BJ (cell line): ENCODE measurements at regions not wholly inside any gene's neighbourhood (a gene's known extent, or its start where the extent isn't known, plus 50 kb on each side); places are given as distances from the start of the nearest gene placed in this dataset.

Source experiments
- CTCF ChIA-PET: fragments of 350-600 bp; formaldehyde crosslinking; extraction: SDS; loops from one replicate; lab custom pipeline; 2021; ENCODE audit warnings: antibody characterized with exemption, inconsistent platforms; lab: Yijun Ruan, JAX
- POLR2A ChIA-PET: fragments of 300-600 bp; sonication (Branson Sonifier 250); formaldehyde crosslinking; extraction: SDS; loops from one replicate; lab custom pipeline; 2021; ENCODE audit warnings: antibody characterized with exemption; lab: Charles Lee
- DNase-seq: peaks from one replicate; pipeline ENCODE4 v3.0.0-alpha.2; 2011; ENCODE audit warnings: low read depth
- H3K27me3 ChIP-seq: 2 replicates; pipeline ENCODE4 v1.6.0; 2011; ENCODE audit warnings: low read length; ENCODE audit not compliant: control insufficient read depth, insufficient read depth
- H3K36me3 ChIP-seq: 2 replicates; pipeline ENCODE4 v1.5.1; 2011; ENCODE audit warnings: low read length; ENCODE audit not compliant: control insufficient read depth, insufficient read depth
- H3K4me3 ChIP-seq: 2 replicates; pipeline ENCODE4 v1.5.1; 2011; ENCODE audit warnings: low read depth, mild to moderate bottlenecking, control low read depth, low read length
- CTCF ChIP-seq: IDR thresholded peaks from 2 replicates; pipeline ENCODE4 v1.5.1; 2011; ENCODE audit warnings: low read depth, mild to moderate bottlenecking, control low read depth, inconsistent platforms, low read length, moderate library complexity; ENCODE audit not compliant: insufficient read depth

- no peak overlapping the region for H3K4me3 ChIP-seq
- no peaks in the 10 kb centered on the region for H3K36me3 ChIP-seq
- CTCF ChIA-PET = no interaction called here
- DNase-seq = no peak
- POLR2A ChIA-PET = no interaction called here
- no peak for TF ChIP-seq CTCF
- no peaks in the 10 kb centered on the region for H3K27me3 ChIP-seq
Measured at GRCh38 chr3:90128391-90128790, 1021.0 kb downstream of the EPHA3 start.

DNA sequence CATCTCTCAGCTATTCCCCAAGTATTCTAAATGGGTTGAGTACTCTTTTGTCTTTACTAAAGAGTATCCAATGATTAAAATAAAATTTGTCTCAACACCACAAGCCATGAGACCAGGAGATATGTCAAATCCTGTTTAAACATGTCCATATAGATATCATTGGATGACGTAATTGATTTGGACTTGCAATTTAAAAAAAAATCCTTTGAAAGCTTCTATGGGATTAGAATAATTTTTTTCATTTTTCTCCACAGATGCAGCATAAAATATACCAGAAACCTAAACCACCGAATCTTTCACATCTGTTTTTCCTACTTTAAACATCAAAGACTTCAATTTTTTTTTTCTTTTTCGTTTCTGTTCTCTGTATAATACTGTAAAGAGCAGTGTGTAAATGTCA is 1022.3 kb downstream of the EPHA3 start:
- ChIA-PET CTCF (no interaction called here), POLR2A (no interaction called here)
- TF ChIP-seq CTCF = no peak

GRCh38 chr3:90132197-90132596 is 1024.8 kb downstream of the EPHA3 start:
- CTCF ChIA-PET = no interaction called here
- no peak for TF ChIP-seq CTCF
- H3K36me3 ChIP-seq = no peaks in the 10 kb centered on the region

More for the DNA sequence above, 1022.3 kb downstream of the EPHA3 start:
- Histone ChIP-seq H3K36me3 (no peaks in the 10 kb centered on the region), H3K27me3 (no peaks in the 10 kb centered on the region), H3K4me3 (no peak overlapping the region)
- no peak for DNase-seq

DNA sequence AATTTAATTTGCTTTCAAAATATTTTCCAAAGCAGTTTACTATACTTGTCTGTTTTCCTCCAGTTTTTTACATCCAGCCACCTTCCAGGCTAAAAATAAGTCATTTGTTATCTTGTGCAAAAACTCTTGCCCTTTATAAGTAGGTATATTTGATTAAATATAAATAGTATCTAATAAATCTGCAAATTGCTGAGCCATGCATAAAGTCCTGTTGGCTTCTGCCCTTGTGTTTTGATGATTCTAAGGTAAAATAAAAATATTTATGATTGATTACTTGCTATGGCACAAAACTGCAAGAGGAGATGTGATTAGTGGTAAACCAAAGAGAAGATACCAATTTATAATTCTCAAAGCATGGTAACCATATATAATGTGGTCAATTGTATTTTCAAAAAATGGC is 1026.7 kb downstream of the EPHA3 start:
- TF ChIP-seq CTCF = no peak
- Histone ChIP-seq H3K36me3 (no peaks in the 10 kb centered on the region), H3K4me3 (no peak overlapping the region), H3K27me3 (no peaks in the 10 kb centered on the region)
- POLR2A ChIA-PET = no interaction called here
- no peak for DNase-seq
- CTCF ChIA-PET = no interaction called here

More at GRCh38 chr3:90132197-90132596, 1024.8 kb downstream of the EPHA3 start:
- no peak for DNase-seq
- no peaks in the 10 kb centered on the region for H3K27me3 ChIP-seq
- no peak overlapping the region for H3K4me3 ChIP-seq
- POLR2A ChIA-PET = no interaction called here

- no peak for TF ChIP-seq CTCF
- Histone ChIP-seq H3K27me3 (no peaks in the 10 kb centered on the region), H3K36me3 (no peaks in the 10 kb centered on the region), H3K4me3 (no peak overlapping the region)
- no peak for DNase-seq
- POLR2A ChIA-PET = no interaction called here
- CTCF ChIA-PET = no interaction called here
Measured at GRCh38 chr3:90136456-90137191, 1029.2 kb downstream of the EPHA3 start.
